NCI-H1048 (cell line): ENCODE measurements at regions not wholly inside any gene's neighbourhood (a gene's known extent, or its start where the extent isn't known, plus 50 kb on each side); places are given as distances from the start of the nearest gene placed in this dataset.
A peak's percentile ranks its signal among the peaks of the same experiment; 100 is the strongest.
"Not testable (repeated sequence)": the region's sequence is repeated elsewhere in the genome, so short reads cannot be mapped to it uniquely, and the experiment has no call there.

Experiments used
- DNase-seq: peaks from one replicate; lab custom pipeline; 2025; lab: John Stamatoyannopoulos, UW

DNA sequence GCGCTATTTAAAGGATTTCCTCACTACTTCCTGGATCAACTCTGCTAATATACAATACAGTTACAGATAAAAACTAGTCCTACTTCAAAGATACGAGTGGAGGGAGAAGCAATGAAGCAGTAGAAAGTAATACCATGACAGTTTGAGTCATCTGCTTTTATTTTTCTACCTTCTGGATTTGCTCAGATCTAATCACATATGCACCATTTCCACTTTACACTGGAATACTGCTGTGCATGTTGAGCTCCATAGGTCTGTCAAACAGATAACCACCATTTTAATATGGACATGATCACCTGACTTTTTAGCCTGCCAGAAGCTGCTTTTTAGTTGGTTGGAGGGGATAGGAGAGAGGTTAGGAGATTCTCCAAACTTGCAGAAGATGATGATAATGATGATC is 92.5 kb downstream of the MMUT start:
- DNase-seq, result no peak

DNA sequence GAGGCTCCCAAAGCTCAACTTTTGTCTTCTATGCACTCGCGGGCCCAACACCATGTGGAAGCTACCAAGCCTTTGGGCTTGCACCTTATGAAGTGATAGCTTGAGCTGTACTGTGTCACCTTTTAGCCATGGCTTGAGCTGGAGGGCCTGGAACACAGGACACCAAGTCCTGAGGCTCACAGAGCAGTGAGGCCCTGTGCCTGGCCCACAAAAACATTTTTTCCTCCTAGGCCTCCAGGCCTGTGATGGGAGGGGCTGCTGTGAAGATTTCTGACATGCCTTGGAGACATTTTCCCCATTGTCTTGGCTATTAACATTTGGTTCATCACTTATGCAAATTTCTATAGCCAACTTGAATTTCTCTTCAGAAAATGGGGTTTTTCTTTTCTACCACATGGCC is 96.5 kb downstream of the MMUT start:
- no peak for DNase-seq

DNA sequence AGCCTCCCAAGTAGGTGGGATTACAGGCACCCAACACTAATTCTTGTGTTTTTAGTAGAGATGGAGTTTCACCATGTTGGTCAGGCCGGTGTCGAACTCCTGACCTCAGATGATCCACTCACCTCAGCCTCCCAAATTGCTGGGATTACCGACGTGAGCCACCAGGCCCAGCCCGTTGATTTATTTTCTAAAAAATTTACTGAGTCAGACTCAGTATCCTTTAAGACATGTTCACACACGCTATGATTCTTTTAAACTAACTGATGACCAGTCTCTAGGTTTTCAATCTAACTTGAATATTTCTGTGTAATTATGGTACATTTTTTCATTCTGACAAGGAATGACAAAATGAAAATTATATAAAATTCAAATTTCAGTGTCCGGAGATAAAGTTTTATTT is 114.5 kb downstream of the MMUT start:
- no peak for DNase-seq

DNA sequence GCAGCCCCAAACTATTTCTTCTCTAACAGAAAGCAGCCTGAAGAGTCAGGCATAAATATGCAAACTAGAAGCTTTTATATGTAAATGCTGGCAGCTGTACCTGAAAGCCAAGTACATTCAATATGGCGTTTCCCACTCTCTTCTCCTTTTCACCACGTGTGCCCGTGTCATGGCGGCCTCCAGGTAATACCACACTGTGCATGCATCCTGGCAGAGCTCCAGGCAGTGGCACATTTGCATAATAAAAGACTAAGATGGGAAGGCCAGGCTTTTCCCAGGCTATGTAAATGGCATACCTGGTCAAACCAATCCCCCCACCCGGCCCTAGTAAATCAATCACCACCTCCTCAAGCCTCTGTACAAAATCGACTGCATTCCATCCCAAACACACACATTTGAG is 120.6 kb downstream of the MMUT start:
- peak; percentile 87 for DNase-seq

DNA sequence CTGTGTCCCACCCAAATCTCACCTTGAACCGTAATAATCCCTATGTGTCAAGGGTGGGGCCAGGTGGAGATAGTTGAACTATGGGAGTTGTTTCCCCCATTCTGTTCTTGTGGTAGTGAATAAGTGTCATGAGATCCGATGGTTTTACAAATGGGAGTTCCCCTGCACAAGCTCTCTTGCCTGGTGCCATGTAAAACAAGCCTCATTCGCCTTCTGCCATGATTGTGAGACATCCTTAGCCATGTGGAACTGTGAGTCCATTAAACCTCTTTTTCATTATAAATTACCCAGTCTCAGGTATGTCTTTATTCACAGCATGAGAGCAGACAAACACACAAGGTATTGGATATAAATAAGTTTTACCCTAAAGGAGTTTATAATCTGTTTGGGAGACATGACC is 121.2 kb downstream of the MMUT start:
- DNase-seq, result no peak

DNA sequence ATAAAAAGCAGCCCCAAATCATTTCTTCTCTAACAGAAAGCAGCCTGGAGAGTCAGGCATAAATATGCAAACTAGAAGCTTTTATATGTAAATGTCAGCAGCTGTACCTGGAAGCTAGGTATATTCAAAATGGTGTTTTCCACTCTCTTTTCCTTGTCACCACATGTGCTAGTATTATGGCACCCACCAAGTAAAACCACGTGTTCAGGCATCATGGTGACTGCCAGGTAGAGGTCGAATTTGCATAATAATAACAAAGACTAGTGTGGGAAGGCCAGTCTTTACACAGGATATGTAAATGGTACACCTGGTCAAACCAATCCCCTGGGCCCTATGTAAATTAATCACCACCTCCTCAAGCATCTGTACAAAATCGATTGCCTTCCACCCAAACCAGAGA is 124.0 kb downstream of the MMUT start:
- peak; percentile 39 for DNase-seq

DNA sequence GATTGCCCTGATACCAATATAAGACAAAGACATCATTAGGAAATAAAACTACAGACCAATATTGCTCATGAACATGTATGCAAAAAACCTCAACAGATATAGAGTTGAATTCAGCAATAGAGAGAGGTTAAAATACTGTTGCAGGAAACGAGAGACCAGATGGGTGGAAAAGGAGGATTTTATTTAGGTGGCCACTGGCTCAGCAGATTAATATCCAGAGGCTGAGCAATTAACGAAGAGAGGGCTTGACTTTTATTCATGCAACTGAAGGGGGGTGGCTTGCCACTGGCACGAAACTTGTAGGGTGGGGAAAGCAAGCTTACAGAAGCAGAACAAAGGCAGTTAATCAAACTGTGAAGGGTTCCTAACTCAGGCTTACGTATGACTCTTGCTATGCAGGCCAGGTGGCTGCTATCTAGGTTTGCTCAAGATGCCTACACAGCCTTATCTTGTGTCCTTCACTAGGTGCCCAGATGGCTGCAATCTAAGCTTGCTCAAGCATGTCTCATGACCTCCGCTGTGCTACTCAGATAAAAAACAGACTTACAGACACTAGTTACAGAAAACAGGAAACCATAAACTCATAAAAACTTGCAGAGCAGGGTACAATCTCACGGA is 126.4 kb downstream of the MMUT start:
- no peak for DNase-seq

DNA sequence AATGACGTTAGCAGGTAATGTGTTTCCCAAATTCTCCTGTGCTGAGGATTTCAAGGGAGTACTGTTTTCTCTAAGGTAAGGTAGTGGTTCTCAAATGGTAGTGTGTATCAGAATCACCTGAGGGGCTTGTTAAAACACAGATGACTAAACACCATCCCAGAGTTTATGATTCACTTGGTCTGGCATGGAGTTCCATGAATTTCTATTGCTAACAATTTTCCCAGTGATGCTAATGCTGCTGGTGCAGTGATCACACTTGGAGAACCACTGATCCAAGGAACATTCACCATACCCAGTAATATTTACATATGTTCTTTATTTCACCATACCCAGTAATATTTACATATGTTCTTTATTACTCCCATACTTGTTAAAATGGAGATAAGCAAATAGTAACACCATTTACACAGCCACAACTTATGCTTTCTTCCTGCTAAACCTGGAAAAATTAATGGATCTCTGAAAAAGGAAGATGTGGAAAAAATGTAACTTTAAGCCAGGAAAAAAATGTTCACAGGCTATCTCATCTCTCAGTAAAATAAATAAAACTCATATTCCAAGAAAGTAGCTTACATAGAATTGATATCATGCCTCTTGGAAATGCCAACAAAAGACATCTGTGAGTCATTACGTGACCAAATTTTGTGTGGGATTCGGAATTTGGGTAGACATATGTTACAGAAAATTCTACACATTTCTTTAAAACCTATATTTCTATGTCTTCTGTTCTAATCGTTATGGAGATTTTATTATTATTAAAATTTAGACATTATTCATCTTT is 129.5 kb downstream of the MMUT start:
- no peak for DNase-seq

DNA sequence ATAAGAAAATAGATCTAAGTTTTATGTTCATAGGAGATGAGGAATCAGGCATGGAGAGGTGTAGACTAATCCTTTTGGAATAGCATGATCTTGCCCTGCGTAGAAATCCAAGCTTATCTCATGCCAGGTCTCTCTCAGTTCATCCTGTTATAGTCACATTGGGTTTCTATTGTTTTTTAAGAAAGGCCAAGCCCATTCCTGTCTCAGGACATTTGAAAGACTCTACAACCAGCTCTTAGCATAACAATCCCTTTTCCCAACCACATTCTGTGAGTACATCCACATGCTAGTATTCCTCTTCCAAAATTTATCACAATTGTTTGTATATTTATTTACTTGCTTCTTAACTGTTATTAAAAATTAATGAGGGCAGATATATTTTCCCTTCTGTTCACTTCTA is 130.3 kb downstream of the MMUT start:
- DNase-seq, result no peak

DNA sequence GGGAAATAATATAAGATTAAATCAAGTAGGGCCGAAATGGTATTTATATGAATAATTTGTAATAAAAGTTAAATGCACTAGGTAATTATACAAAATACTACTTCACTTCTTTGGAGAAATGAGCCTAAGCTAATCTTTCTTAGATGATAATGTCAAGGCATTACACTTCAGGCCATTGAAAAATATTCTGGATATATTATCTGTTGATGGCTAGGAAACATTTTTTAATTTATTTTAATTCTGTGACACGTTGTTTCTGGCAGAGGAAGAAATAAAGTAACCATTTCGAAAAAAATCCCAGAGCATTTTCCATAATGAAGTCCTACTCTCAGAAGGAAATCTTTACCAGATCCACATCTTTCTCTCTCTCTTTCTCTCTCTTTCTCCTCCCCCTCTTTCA is 133.9 kb downstream of the MMUT start:
- no peak for DNase-seq

DNA sequence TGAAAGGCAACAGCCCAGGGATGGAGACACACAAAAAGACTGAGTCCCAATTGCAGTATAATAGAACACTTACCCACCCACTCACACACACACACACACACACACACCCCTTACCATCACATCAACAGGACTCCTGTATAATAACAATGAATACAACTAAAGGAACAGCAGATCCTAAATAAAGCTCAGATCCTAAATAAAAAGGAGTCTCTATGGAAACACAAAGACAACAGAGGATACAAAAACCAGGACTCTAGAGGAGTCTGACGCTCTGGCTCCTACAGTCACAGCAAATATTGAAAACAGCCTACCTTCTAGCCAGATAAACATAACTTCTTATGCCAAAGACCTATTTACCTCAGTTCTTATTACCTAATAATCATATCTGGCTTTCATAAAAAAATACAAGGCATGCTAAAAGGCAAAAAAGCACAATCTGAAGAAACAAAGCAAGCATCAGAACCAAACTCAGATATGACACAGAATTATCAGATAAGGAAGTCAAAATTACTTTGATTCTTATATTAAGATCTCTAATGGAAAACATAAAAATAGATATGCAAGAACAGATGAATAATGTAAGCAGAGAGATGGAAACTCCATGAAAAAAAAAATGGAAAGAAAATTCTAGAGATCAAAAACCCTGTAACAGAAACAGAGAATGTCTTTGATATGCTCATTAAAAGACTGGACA is 134.9 kb downstream of the MMUT start:
- DNase-seq, result no peak

DNA sequence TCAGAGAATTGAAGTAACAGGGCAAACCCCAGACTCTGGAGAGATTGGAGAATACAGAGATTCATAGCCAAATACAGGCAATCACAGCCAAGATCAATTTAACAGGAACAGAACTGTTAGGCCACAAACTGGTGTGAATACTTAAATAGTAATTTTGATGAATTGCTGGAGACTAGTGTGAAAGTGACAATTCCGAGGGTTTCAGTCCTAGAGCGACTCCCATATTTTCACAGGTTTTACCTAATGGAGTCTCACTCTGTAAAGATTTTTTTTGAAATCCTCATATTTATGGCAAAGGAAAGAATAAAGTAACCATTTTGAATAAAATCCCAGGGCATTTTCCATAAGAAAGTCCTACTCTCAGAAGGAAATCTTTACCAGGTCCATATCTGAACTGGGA is 135.5 kb downstream of the MMUT start:
- no peak for DNase-seq

DNA sequence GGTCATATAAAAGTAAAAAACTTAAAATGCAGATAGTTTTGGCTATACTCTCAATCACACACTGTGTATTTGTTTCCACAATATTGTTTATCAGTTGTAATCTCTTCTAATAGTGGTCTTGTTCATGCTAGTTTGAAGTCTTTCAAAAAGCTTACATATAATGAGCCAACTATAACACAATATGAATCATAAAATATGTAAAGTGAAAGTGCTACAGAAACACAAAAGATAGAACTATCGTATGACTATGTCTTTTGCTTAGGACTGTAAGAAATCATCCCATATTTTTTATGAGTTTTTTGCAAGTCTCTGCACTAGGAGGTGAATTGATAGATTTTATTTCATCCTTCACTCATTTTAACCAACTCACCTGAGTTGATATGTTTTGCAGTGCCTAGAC is 136.0 kb downstream of the MMUT start:
- DNase-seq, result no peak

DNA sequence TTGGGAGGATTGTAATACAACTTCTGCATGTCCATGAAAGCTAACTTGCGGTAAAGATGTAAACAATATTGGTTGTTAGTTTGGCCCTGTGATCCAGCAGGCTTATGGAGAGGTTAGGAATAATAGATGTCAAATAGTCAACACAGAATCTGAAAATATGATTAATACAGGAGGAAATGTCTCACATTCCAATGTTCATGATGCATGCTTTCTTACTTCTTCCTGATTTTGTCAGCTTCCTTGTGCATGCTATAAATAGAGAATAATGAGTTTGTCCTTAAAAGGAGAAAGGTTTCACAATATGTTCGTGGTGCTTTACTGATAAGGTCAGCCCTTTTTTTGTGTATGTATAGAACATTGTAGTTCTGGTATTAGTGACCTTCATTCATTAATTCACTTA is 136.7 kb downstream of the MMUT start:
- DNase-seq, result no peak

DNA sequence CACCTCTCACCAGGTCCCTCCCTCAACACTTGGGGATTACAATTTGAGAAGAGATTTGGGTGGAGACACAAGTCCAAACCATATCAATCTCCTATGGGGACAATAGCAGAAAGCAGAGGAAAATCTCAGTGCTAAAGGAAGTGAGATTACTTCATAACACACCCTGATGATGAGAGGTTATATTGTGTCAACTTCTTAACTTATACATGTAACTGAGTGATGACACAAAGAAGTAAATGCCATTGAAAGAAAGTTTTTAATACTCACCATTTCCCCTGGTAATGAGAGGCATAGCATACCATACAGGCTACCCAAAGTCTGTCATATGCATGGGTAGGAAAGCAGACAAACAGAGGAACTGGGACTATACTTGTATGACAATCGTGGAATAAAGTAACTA is 137.2 kb downstream of the MMUT start:
- DNase-seq, result no peak

DNA sequence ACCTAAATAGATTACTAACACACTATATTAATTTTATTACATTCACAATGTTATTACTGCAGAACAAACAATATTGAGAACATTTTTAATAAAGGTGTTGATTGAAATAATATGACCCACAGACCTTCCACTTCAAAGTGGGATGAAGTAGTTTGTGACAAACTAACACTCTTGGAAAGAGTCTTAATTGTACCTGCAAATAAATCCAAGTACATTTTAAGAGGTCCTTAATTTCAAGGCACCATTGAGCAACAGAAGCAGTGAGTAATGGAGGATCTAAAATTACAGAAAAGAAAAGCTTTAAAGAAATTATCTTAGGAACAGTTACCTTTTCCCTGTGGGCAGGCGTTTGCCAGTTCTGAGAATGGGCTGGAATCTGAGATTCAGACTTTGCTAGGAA is 140.2 kb downstream of the MMUT start:
- DNase-seq, result no peak

DNA sequence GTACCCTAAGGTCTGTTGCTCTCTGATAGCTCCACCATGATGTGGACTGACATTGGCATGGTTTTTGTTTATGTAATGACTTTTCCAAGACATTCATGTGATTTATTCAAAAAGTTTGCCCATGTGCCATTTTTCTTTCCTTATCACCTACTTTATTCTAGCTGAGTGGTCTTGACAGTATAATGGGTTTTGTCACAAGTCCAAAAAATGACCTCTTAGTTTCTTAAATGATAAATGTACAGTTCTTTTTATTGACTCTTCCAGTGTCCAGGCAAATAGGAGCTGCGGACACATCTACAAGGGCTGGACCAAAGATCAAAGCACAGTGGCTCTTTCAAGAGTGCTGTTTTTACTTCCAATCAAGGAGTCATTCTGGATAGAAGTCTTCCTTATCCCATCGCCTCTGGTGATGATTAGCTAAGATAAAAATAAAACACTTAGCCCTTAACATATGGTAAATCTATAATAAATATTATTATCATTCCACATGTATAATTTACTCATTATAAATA is 141.4 kb downstream of the MMUT start:
- no peak for DNase-seq

DNA sequence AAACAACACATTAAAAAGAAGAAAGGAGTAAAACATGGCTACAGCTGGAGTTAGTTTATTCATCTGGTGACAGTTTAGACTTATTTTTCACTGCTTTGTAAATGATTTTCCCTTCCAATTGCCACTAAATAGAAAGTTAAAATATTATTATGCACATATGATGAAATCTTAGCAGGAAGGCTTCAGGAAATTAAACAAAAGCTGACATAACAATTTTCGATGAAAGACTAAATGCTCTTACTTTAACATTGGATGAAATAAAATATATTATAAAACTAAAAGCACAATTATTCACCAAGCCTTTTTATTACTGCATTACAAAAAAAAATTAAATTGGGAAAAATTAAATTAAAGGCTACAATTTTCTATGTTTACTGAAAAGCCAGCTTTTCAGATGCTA is 158.0 kb downstream of the MMUT start:
- no peak for DNase-seq

DNA sequence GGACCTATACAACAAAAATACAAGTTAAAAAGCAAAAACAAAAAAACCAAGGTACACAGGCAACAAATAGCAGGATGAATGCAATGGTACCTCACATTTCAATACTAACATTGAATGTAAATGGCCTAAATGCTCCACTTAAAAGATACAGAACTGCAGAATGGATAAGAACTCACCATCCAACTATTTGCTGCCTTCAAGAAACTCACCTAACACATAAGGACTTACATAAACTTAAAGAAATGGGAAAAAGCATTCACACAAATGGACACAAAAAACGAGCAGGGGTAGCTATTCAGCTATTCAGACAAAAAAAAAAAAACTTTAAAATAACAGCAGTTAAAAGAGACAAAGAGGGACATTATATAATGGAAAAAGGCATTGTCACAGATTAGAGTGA is 158.7 kb downstream of the MMUT start:
- DNase-seq, result not testable (repeated sequence)

DNA sequence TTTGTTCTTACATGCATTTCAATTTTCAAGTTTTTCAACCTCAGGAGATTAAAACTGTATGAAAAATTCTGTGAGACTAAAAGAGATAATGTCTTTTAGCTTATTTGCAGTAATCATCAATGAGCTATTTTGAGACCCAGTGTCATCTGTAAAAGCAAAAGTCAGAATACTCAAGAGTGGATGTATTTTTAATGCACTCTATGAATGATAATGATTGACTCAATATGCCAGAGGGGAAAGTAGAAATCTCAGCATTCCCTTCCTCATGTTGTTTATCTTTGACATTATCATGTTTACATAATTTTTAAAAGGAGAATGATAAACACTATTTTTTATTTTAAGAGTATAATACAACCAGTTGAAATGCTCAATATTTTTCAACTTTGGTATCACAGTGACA is 162.1 kb downstream of the MMUT start:
- no peak for DNase-seq

DNA sequence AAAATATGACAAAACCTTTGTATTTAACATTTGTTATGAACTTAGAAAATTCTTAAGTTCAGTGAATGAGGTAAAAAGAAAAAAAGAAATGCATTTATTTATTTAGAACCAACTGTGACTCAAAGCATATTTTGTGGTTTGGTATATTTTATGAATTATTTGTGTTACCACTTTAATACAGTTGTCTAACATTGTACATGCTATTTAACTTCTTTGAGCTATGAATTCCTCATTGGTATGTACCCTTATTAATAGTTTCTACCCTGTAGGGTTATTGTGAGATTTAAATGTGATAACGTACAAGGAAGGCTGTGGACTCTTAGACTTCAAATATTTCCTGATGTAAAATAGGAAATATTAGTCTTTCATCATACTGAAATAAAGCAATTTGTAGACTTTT is 162.6 kb downstream of the MMUT start:
- DNase-seq, result no peak

DNA sequence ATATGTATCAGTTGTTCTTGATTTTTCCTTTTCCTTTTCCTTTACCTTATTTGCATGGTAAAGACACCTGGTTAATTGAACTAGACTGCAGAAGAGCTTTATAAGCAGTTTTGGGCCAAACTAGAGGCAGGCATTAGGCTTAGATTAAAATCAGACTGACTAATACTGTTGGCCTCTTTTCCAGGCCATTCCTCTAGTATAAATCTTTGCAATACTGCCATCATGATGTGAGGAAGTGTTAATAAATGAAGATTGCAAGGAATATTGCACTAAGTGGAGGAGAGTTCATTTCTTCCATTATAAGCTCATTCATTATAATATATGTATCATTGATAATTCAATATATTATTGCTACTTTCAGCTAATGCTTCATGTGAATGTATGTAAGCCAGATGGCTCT is 163.8 kb downstream of the MMUT start:
- no peak for DNase-seq

DNA sequence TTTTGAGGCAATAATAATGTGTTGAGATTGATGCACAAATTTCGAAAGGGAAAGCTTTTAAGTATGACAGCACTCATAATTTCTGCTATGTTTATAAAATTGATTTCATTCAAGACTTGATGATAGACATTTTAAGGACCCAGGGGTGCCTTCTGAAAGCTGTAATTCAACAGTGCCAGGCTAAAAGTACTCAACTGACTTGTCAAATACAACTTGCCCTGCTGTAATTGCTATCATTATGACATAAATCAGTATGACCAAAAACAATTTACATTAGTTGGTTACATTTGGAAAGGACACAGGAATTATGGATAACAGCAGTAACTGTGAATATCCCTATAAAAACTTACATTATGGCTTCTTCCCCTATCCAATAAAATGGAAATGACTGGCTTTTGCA is 178.9 kb downstream of the MMUT start:
- no peak for DNase-seq
